Endodermal cell (in vitro differentiated cells): ENCODE measurements at regions not wholly inside any gene's neighbourhood (a gene's known extent, or its start where the extent isn't known, plus 50 kb on each side); places are given as distances from the start of the nearest gene placed in this dataset.

Source experiments
- DNase-seq: peaks from one replicate; pipeline ENCODE4 v3.0.0-alpha.2; 2017
- H3K27ac ChIP-seq: 2 replicates; pipeline ENCODE4 v1.5.1; 2013; ENCODE audit warnings: mild to moderate bottlenecking, low read depth, low read length, moderate library complexity
- H3K27me3 ChIP-seq: 2 replicates; pipeline ENCODE4 v1.6.1; 2013; ENCODE audit warnings: mild to moderate bottlenecking, low read length, moderate library complexity; ENCODE audit not compliant: insufficient read depth, control insufficient read depth, poor library complexity, severe bottlenecking
- H3K36me3 ChIP-seq: 2 replicates; pipeline ENCODE4 v1.7.0; 2013; ENCODE audit warnings: mild to moderate bottlenecking, low read length, moderate library complexity; ENCODE audit not compliant: control insufficient read depth, insufficient read depth
- H3K4me1 ChIP-seq: one replicate; pipeline ENCODE4 v1.7.0; 2013; ENCODE audit warnings: low read length; ENCODE audit not compliant: control insufficient read depth, insufficient read depth
- H3K4me3 ChIP-seq: 2 replicates; pipeline ENCODE4 v1.5.1; 2013; ENCODE audit warnings: mild to moderate bottlenecking, low read length, moderate library complexity
- H3K9ac ChIP-seq: 2 replicates; pipeline ENCODE4 v1.6.1; 2013; ENCODE audit warnings: mild to moderate bottlenecking, low read length, moderate library complexity; ENCODE audit not compliant: poor library complexity, severe bottlenecking; ENCODE audit errors: extremely low read depth
- H3K9me3 ChIP-seq: 2 replicates; pipeline ENCODE4 v1.6.1; 2013; ENCODE audit warnings: mild to moderate bottlenecking, low read length, moderate library complexity; ENCODE audit not compliant: control insufficient read depth
- H3K27ac Mint-ChIP-seq: 2 replicates; pipeline ENCODE4 v1.8.0; 2020; ENCODE audit warnings: mixed read lengths
- H3K27me3 Mint-ChIP-seq: 2 replicates; pipeline ENCODE4 v1.8.0; 2021; ENCODE audit warnings: mild to moderate bottlenecking, mixed read lengths; ENCODE audit not compliant: insufficient read depth
- H3K36me3 Mint-ChIP-seq: 2 replicates; pipeline ENCODE4 v1.8.0; 2020; ENCODE audit warnings: low read depth, mixed read lengths
- H3K4me1 Mint-ChIP-seq: 2 replicates; pipeline ENCODE4 v1.8.0; 2020; ENCODE audit warnings: mixed read lengths
- H3K4me3 Mint-ChIP-seq: 2 replicates; pipeline ENCODE4 v1.8.0; 2020; ENCODE audit warnings: mild to moderate bottlenecking, moderate library complexity, mixed read lengths
- H3K9me3 Mint-ChIP-seq: 2 replicates; pipeline ENCODE4 v1.8.0; 2020; ENCODE audit warnings: mild to moderate bottlenecking, mixed read lengths
- CTCF ChIP-seq: fragments of 200-600 bp; sonication (generic); conservative IDR thresholded peaks from 2 replicates; pipeline ENCODE4 v1.5.0; 2021; ENCODE audit warnings: antibody characterized with exemption, mild to moderate bottlenecking
- WGBS, 2 experiments: methylation state at CpG; one replicate each; pipeline versions ENCODE4 v1.1.5 to v1.1.7; 2013; ENCODE audit warnings: missing lambda C conversion rate in 2 of 2, mixed read lengths in 1 of 2; ENCODE audit not compliant: insufficient coverage in 1 of 2, insufficient read length in 1 of 2; 5-methylcytosine and 5-hydroxymethylcytosine counted together

DNA sequence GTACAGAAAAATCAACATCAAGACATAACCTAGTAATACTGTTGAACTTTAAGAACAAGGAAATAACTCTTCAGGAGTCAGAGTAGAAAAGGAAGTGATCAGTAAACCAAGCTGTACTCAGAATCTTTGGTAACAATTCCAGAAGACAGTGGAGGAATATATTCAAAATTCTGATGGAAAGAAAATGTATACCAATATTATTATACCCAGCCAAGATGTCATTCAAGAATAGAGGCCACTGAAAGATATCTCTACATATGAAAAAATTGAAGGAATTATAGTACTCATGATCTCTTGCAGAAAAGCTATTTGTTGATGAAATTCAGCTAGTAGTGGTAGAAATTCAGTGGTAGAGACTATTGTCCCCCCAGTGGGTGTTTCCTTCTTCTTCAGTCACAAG is 182.6 kb upstream of the ZMIZ1 start:
- no peak overlapping the region for H3K4me3 ChIP-seq
- DNase-seq = no peak
- TF ChIP-seq CTCF = no peak
- no peaks in the 10 kb centered on the region for H3K27me3 ChIP-seq
- peaks cover 9% of the 10 kb centered on the region for H3K9me3 ChIP-seq
- Mint-ChIP-seq H3K27me3 (no peaks in the 10 kb centered on the region), H3K36me3 (no peaks in the 10 kb centered on the region), H3K27ac (no peak overlapping the region), H3K9me3 (peaks cover 6% of the 10 kb centered on the region), H3K4me3 (no peak overlapping the region), H3K4me1 (peaks cover 7% of the 10 kb centered on the region)
- H3K36me3 ChIP-seq = no peaks in the 10 kb centered on the region
- no peaks in the 10 kb centered on the region for H3K4me1 ChIP-seq
- H3K27ac ChIP-seq = no peak overlapping the region
- H3K9ac ChIP-seq = no peak overlapping the region

GRCh38 chr10:78889536-78890063 is 179.2 kb upstream of the ZMIZ1 start:
- H3K4me3 ChIP-seq = no peak overlapping the region
- Mint-ChIP-seq H3K9me3 (peaks cover 6% of the 10 kb centered on the region), H3K27ac (no peak overlapping the region), H3K4me1 (peaks cover 18% of the 10 kb centered on the region), H3K4me3 (no peak overlapping the region), H3K27me3 (no peaks in the 10 kb centered on the region), H3K36me3 (no peaks in the 10 kb centered on the region)
- H3K4me1 ChIP-seq = peaks cover 5% of the 10 kb centered on the region
- no peak overlapping the region for H3K9ac ChIP-seq
- 89 to 92% methylated on average over 6 to 7 of the region's 7 CpGs for WGBS, 2 experiments
- TF ChIP-seq CTCF = no peak
- peaks cover 9% of the 10 kb centered on the region for H3K9me3 ChIP-seq
- no peaks in the 10 kb centered on the region for H3K36me3 ChIP-seq
- peak; percentile 8 for DNase-seq
- H3K27ac ChIP-seq = no peak overlapping the region
- no peaks in the 10 kb centered on the region for H3K27me3 ChIP-seq

DNA sequence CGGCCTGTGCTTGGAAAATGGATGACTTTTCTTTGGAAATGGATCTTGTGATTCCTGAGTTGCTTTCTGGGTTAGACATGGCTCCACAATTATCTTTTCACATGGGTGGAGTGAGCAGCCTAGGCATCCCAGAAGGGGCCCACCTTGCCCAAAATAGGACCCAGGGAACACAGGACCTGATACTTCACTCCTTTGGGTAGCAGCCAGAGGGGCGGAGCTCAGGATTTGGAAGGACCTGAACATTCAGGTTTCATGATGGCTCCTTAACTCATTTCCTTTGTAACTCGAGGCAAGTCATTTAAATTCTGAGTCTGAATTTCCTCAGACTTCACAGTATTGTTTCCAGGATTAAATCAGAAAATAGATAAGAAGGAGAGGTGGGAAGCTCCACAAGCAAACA is 178.3 kb upstream of the ZMIZ1 start:
- H3K9ac ChIP-seq = no peak overlapping the region
- H3K27ac ChIP-seq = no peak overlapping the region
- Mint-ChIP-seq H3K27ac (no peak overlapping the region), H3K4me1 (peaks cover 23% of the 10 kb centered on the region), H3K4me3 (no peak overlapping the region), H3K27me3 (no peaks in the 10 kb centered on the region), H3K9me3 (peaks cover 6% of the 10 kb centered on the region), H3K36me3 (no peaks in the 10 kb centered on the region)
- 90 to 100% methylated on average over 1 to 3 of the region's 3 CpGs for WGBS, 2 experiments
- peaks cover 12% of the 10 kb centered on the region for H3K4me1 ChIP-seq
- TF ChIP-seq CTCF = no peak
- no peaks in the 10 kb centered on the region for H3K36me3 ChIP-seq
- H3K9me3 ChIP-seq = peaks cover 9% of the 10 kb centered on the region
- H3K27me3 ChIP-seq = no peaks in the 10 kb centered on the region
- peak; percentile 38 for DNase-seq
- H3K4me3 ChIP-seq = no peak overlapping the region
